A673 (cell line): ENCODE measurements at regions not wholly inside any gene's neighbourhood (a gene's known extent, or its start where the extent isn't known, plus 50 kb on each side); places are given as distances from the start of the nearest gene placed in this dataset.

Source experiments
- BruUV-seq: library from RNA; stranded (reverse); fragments of 400-500 nt; replicated peaks from 2 replicates; lab custom pipeline; 2021; lab: Mats Ljungman, UMichigan
- CTCF ChIA-PET: fragments of 300-600 bp; sonication (Branson Sonifier 250); formaldehyde crosslinking; loops from one replicate; lab custom pipeline; 2022; ENCODE audit warnings: antibody characterized with exemption; lab: Charles Lee
- POLR2A ChIA-PET: fragments of 300-600 bp; sonication (Branson Sonifier 250); formaldehyde crosslinking; loops from one replicate; lab custom pipeline; 2022; ENCODE audit warnings: antibody characterized with exemption; ENCODE audit not compliant: low non-redundant PET; lab: Charles Lee
- DNase-seq: peaks from one replicate; pipeline ENCODE4 v3.0.0-alpha.2; 2015; ENCODE audit warnings: low spot score
- H3K27ac ChIP-seq: fragments of 200-600 bp; sonication (generic); 2 replicates; pipeline ENCODE4 v1.5.1; 2016; ENCODE audit warnings: mixed run types, low read depth, mild to moderate bottlenecking, mixed read lengths, antibody characterized with exemption, low read length; ENCODE audit not compliant: poor library complexity, severe bottlenecking
- H3K27me3 ChIP-seq: fragments of 200-600 bp; sonication (generic); replicated peaks from 2 replicates; pipeline ENCODE4 v1.6.1; 2017; ENCODE audit warnings: mixed run types, low read depth, mild to moderate bottlenecking, mixed read lengths, antibody characterized with exemption, low read length; ENCODE audit not compliant: insufficient read depth, poor library complexity
- H3K36me3 ChIP-seq: fragments of 200-600 bp; sonication (generic); 2 replicates; pipeline ENCODE4 v1.6.1; 2016; ENCODE audit warnings: mixed run types, mild to moderate bottlenecking, mixed read lengths, antibody characterized with exemption, low read length; ENCODE audit not compliant: insufficient read depth, poor library complexity, severe bottlenecking
- H3K4me1 ChIP-seq: fragments of 200-600 bp; sonication (generic); 2 replicates; pipeline ENCODE4 v1.6.1; 2017; ENCODE audit warnings: mixed run types, mild to moderate bottlenecking, mixed read lengths, antibody characterized with exemption, low read length; ENCODE audit not compliant: insufficient read depth, poor library complexity, severe bottlenecking
- H3K4me3 ChIP-seq: fragments of 200-600 bp; sonication (generic); 2 replicates; pipeline ENCODE4 v1.5.1; 2016; ENCODE audit warnings: low read depth, mixed run types, mild to moderate bottlenecking, mixed read lengths, low read length; ENCODE audit not compliant: poor library complexity, severe bottlenecking
- H3K9me3 ChIP-seq: fragments of 200-600 bp; sonication (generic); 2 replicates; pipeline ENCODE4 v1.6.1; 2016; ENCODE audit warnings: mixed run types, low read depth, mild to moderate bottlenecking, mixed read lengths, antibody characterized with exemption, low read length; ENCODE audit not compliant: poor library complexity, severe bottlenecking
- EZH2 ChIP-seq: fragments of 200-600 bp; sonication (generic); IDR thresholded peaks from 2 replicates; pipeline ENCODE4 v1.6.1; 2017; ENCODE audit warnings: borderline replicate concordance, low read depth, mild to moderate bottlenecking, mixed read lengths, antibody characterized with exemption, low read length; ENCODE audit not compliant: poor library complexity, severe bottlenecking
- intact Hi-C: fragments of 100-400 bp; cut with micrococcal nuclease; formaldehyde crosslinking; loops from one replicate; pipeline ENCODE4 v1.10.0; 2022; ENCODE audit not compliant: unreplicated experiment
- TF ChIP-seq, protein P1 (sequence below): fragments of 300-800, 200-600 bp; sonication (generic); conservative IDR thresholded peaks from 2 replicates; pipeline ENCODE4 v1.5.1; 2017; ENCODE audit warnings: low read depth, mild to moderate bottlenecking, antibody characterized with exemption, low read length, moderate library complexity, mixed read lengths

DNA sequence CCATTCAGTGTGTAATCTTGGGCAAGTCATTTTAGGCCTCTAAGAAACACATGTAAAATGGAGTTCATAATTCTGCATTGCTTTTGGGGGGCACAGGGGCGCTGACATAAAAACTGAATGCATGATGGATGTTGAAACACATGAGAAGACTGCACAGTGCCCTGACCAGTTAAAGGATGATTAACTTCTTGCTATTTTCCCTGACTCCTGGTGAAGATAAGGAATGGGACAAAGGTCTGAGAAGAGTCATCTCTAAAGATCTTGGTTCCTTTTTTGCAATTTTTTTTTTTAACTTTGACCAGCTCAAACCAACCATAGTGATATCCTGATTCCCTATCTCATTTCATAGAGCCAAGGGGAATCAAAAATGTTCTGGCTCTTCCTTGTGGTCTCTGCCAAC lies 134.9 kb upstream of the TENM4 start:
- Histone ChIP-seq H3K4me1 (no peaks in the 10 kb centered on the region), H3K27ac (no peak overlapping the region), H3K4me3 (no peak overlapping the region), H3K36me3 (no peaks in the 10 kb centered on the region), H3K27me3 (no peaks in the 10 kb centered on the region), H3K9me3 (no peaks in the 10 kb centered on the region)
- POLR2A ChIA-PET = no interaction called here
- TF ChIP-seq EZH2 = no peak
- TF ChIP-seq, protein P1, sequence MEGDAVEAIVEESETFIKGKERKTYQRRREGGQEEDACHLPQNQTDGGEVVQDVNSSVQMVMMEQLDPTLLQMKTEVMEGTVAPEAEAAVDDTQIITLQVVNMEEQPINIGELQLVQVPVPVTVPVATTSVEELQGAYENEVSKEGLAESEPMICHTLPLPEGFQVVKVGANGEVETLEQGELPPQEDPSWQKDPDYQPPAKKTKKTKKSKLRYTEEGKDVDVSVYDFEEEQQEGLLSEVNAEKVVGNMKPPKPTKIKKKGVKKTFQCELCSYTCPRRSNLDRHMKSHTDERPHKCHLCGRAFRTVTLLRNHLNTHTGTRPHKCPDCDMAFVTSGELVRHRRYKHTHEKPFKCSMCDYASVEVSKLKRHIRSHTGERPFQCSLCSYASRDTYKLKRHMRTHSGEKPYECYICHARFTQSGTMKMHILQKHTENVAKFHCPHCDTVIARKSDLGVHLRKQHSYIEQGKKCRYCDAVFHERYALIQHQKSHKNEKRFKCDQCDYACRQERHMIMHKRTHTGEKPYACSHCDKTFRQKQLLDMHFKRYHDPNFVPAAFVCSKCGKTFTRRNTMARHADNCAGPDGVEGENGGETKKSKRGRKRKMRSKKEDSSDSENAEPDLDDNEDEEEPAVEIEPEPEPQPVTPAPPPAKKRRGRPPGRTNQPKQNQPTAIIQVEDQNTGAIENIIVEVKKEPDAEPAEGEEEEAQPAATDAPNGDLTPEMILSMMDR = no peak
- intact Hi-C loops = no loop called here
- CTCF ChIA-PET = no interaction called here
- no peak for DNase-seq
- BruUV-seq = no TSS peak

DNA sequence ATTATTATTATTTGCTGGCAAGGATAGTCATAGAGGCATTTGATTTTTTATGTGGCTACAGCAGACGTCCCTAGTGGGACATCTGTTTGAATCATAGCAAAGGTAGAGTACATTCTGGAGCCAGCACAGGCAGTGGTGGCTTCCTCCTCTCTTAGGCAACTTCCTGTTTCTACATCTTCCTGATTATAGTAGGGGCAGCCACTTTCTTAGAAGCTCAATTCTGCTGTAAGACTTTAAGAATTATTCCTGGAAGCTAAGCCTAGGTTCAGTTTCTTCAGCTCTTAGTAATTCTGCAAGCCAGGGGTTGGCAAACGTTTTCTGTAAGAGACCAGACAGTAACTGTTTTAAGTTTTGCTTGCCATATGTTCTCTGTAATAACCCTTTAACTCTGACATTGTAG lies 129.3 kb upstream of the TENM4 start:
- no peaks in the 10 kb centered on the region for H3K9me3 ChIP-seq
- no peaks in the 10 kb centered on the region for H3K4me1 ChIP-seq
- intact Hi-C loops = no loop called here
- TF ChIP-seq EZH2 = no peak
- TF ChIP-seq, protein P1 = no peak
- ChIA-PET CTCF (interaction anchor here (0.8 kb wide), 1 partner anchor 64 kb away, joined by 3 read pairs; no protein-coding TSS in a partner anchor), POLR2A (no interaction called here)
- no TSS peak for BruUV-seq
- no peak overlapping the region for H3K27ac ChIP-seq
- H3K4me3 ChIP-seq = no peak overlapping the region
- DNase-seq = no peak
- no peaks in the 10 kb centered on the region for H3K36me3 ChIP-seq
- no peaks in the 10 kb centered on the region for H3K27me3 ChIP-seq

DNA sequence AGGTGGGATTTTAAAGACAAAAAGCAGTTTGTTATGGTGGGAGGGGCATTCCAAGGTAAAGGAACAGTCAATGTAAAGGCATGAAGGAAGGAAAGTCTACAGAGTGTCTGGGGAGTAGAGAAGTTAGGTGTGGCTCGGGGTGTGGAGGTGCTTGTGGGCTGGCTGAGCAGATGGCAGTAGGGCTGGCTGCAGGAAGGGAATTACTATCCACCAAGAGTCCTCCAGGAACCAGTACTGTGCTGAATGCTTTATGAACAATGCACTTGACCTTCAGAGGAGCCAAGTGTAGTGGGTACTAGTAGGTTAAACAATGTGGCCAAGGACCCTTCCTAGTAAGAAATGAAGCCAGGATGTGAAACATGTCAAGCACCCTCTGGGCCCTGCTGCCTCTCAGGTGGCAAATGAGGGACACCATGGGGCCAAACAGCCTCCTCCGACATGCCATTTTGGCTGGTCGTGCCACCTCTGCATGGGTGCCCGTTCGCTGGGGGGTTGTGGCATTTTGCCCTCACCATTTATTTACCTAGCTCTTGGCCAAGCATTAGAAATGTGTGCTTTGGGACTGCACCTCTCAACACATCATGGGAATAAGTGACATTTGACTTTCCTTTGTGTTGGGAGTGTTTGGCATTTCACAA lies 123.6 kb upstream of the TENM4 start:
- TF ChIP-seq, protein P1 = no peak
- TF ChIP-seq EZH2 = no peak
- H3K36me3 ChIP-seq = no peaks in the 10 kb centered on the region
- H3K27ac ChIP-seq = no peak overlapping the region
- ChIA-PET POLR2A (no interaction called here), CTCF (no interaction called here)
- intact Hi-C loops = no loop called here
- no peaks in the 10 kb centered on the region for H3K9me3 ChIP-seq
- DNase-seq = no peak
- no peaks in the 10 kb centered on the region for H3K4me1 ChIP-seq
- no peak overlapping the region for H3K4me3 ChIP-seq
- BruUV-seq = no TSS peak
- H3K27me3 ChIP-seq = no peaks in the 10 kb centered on the region
